ENCODE measurements at regions not wholly inside any gene's neighbourhood (a gene's known extent, or its start where the extent isn't known, plus 50 kb on each side); places are given as distances from the start of the nearest gene placed in this dataset.

- TF ChIP-seq POLR2AphosphoS5 (IDR thresholded peaks at IDR 0.05; ENCODE audit: low read depth, low read length) (no peak), FOXP2 (optimal IDR thresholded peaks at IDR 0.05; ENCODE audit: borderline replicate concordance, extremely low read depth, extremely low read length, insufficient read depth) (no peak), TAF1 (IDR thresholded peaks at IDR 0.05; ENCODE audit: borderline replicate concordance, insufficient read depth, low read length) (no peak), SIN3A (IDR thresholded peaks at IDR 0.05; ENCODE audit: borderline replicate concordance, insufficient read depth, low read length) (no peak)
- TF ChIP-seq, protein P1, sequence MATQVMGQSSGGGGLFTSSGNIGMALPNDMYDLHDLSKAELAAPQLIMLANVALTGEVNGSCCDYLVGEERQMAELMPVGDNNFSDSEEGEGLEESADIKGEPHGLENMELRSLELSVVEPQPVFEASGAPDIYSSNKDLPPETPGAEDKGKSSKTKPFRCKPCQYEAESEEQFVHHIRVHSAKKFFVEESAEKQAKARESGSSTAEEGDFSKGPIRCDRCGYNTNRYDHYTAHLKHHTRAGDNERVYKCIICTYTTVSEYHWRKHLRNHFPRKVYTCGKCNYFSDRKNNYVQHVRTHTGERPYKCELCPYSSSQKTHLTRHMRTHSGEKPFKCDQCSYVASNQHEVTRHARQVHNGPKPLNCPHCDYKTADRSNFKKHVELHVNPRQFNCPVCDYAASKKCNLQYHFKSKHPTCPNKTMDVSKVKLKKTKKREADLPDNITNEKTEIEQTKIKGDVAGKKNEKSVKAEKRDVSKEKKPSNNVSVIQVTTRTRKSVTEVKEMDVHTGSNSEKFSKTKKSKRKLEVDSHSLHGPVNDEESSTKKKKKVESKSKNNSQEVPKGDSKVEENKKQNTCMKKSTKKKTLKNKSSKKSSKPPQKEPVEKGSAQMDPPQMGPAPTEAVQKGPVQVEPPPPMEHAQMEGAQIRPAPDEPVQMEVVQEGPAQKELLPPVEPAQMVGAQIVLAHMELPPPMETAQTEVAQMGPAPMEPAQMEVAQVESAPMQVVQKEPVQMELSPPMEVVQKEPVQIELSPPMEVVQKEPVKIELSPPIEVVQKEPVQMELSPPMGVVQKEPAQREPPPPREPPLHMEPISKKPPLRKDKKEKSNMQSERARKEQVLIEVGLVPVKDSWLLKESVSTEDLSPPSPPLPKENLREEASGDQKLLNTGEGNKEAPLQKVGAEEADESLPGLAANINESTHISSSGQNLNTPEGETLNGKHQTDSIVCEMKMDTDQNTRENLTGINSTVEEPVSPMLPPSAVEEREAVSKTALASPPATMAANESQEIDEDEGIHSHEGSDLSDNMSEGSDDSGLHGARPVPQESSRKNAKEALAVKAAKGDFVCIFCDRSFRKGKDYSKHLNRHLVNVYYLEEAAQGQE (IDR thresholded peaks at IDR 0.05; ENCODE audit: insufficient read depth in 1 of 2, low read depth in 2 of 2, low read length in 2 of 2), result no peak
Measured at GRCh38 chr12:75666939-75667334, 155.5 kb upstream of the KRR1 start.

GRCh38 chr12:75666126-75666938 is 154.9 kb upstream of the KRR1 start:
- TF ChIP-seq, protein P1 (IDR thresholded peaks at IDR 0.05; ENCODE audit: insufficient read depth in 1 of 2, low read depth in 2 of 2, low read length in 2 of 2), result no peak
- TF ChIP-seq TAF1 (IDR thresholded peaks at IDR 0.05; ENCODE audit: borderline replicate concordance, insufficient read depth, low read length) (no peak), FOXP2 (optimal IDR thresholded peaks at IDR 0.05; ENCODE audit: borderline replicate concordance, extremely low read depth, extremely low read length, insufficient read depth) (no peak), SIN3A (IDR thresholded peaks at IDR 0.05; ENCODE audit: borderline replicate concordance, insufficient read depth, low read length) (no peak), POLR2AphosphoS5 (IDR thresholded peaks at IDR 0.05; ENCODE audit: low read depth, low read length) (no peak)

- TF ChIP-seq, protein P1 (IDR thresholded peaks at IDR 0.05; ENCODE audit: insufficient read depth in 1 of 2, low read depth in 2 of 2, low read length in 2 of 2), result no peak
- TF ChIP-seq POLR2AphosphoS5 (IDR thresholded peaks at IDR 0.05; ENCODE audit: low read depth, low read length), result no peak
- no peak for TF ChIP-seq FOXP2 (optimal IDR thresholded peaks at IDR 0.05; ENCODE audit: borderline replicate concordance, extremely low read depth, extremely low read length, insufficient read depth)
- no peak for TF ChIP-seq TAF1 (IDR thresholded peaks at IDR 0.05; ENCODE audit: borderline replicate concordance, insufficient read depth, low read length)
- no peak for TF ChIP-seq SIN3A (IDR thresholded peaks at IDR 0.05; ENCODE audit: borderline replicate concordance, insufficient read depth, low read length)
Measured at GRCh38 chr12:75665216-75665615, 153.8 kb upstream of the KRR1 start.

- TF ChIP-seq, protein P1 (IDR thresholded peaks at IDR 0.05; ENCODE audit: insufficient read depth in 1 of 2, low read depth in 2 of 2, low read length in 2 of 2), result no peak
- no peak for TF ChIP-seq FOXP2 (optimal IDR thresholded peaks at IDR 0.05; ENCODE audit: borderline replicate concordance, extremely low read depth, extremely low read length, insufficient read depth)
- TF ChIP-seq POLR2AphosphoS5 (IDR thresholded peaks at IDR 0.05; ENCODE audit: low read depth, low read length), result no peak
- no peak for TF ChIP-seq SIN3A (IDR thresholded peaks at IDR 0.05; ENCODE audit: borderline replicate concordance, insufficient read depth, low read length)
- no peak for TF ChIP-seq TAF1 (IDR thresholded peaks at IDR 0.05; ENCODE audit: borderline replicate concordance, insufficient read depth, low read length)
Measured at GRCh38 chr12:75662511-75663159, 151.2 kb upstream of the KRR1 start.

All from PFSK-1 (cell line).